GM12873 (cell line): ENCODE measurements at regions not wholly inside any gene's neighbourhood (a gene's known extent, or its start where the extent isn't known, plus 50 kb on each side); places are given as distances from the start of the nearest gene placed in this dataset.

Experiments used
- TF ChIP-seq, protein P1 (sequence below): IDR thresholded peaks from 2 replicates; pipeline ENCODE4 v1.5.1; 2012; ENCODE audit warnings: low read depth, mild to moderate bottlenecking, moderate library complexity, low read length, control low read depth; ENCODE audit not compliant: insufficient read depth; ENCODE audit errors: missing control alignments

DNA sequence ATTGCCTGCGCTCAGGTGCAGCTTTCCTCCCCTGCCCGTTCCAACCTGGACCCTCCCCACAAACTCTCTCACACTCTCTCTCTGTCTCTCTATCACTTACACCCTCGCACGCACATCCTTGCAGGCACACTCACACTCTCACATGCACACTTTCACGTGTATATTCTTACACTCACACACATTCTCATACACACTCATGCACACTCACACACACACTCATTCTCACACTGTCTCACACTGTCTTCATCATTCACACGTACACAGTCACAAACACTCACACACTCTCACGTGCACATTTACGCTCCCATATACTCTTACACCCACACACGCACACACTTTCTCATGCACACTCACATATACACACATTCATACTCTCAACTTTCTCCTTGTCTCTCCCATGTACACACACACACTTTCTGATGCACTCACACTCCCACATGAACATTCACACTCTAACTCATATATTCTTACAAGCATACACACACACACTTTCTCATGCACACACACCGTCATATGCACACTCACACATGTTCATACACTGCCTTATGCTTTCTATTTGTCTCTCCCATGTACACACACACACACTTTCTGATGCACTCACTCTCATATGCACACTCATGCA, 229.3 kb downstream of the SNX18 start:
- TF ChIP-seq, protein P1, sequence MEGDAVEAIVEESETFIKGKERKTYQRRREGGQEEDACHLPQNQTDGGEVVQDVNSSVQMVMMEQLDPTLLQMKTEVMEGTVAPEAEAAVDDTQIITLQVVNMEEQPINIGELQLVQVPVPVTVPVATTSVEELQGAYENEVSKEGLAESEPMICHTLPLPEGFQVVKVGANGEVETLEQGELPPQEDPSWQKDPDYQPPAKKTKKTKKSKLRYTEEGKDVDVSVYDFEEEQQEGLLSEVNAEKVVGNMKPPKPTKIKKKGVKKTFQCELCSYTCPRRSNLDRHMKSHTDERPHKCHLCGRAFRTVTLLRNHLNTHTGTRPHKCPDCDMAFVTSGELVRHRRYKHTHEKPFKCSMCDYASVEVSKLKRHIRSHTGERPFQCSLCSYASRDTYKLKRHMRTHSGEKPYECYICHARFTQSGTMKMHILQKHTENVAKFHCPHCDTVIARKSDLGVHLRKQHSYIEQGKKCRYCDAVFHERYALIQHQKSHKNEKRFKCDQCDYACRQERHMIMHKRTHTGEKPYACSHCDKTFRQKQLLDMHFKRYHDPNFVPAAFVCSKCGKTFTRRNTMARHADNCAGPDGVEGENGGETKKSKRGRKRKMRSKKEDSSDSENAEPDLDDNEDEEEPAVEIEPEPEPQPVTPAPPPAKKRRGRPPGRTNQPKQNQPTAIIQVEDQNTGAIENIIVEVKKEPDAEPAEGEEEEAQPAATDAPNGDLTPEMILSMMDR = no peak

DNA sequence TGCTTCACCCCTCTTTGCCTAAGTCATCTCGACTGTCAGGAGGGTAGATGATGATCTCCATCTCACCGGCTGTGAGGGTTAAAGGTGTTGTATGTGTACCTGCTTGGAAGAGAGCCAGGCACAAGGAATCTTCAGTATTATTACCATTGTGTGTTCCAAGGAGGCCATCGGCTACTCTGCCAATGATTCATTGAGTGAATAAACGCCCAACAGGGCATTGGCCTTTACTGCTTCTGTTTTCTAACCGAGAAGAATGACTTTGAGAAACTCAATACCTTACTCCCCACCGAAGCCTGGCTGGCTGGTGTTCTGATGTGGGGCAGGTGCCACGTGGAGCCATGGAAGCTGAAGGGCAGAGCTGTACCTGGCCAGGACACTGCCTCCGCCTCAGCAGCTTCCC, 228.8 kb downstream of the SNX18 start:
- TF ChIP-seq, protein P1 = no peak

DNA sequence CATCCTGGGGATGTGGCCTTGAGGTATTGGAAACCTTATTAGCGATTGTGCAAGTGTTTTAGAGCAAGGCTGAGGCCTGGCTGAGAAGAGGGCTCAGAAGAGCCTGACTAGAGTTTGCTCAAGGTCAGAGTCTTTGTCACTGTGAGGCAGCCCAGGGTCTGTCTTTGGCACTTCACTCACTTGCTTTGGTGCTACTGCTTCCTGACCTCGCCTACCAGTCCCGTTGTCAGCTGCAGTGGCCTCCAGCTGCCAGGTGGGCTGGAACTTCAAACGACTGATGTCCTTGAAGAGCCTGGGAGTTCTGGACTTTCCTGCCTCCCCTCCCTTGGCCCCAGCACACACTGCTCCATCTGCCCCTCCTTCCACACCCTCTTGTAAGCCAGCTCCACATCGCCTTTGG, 228.0 kb downstream of the SNX18 start:
- TF ChIP-seq, protein P1 = no peak

DNA sequence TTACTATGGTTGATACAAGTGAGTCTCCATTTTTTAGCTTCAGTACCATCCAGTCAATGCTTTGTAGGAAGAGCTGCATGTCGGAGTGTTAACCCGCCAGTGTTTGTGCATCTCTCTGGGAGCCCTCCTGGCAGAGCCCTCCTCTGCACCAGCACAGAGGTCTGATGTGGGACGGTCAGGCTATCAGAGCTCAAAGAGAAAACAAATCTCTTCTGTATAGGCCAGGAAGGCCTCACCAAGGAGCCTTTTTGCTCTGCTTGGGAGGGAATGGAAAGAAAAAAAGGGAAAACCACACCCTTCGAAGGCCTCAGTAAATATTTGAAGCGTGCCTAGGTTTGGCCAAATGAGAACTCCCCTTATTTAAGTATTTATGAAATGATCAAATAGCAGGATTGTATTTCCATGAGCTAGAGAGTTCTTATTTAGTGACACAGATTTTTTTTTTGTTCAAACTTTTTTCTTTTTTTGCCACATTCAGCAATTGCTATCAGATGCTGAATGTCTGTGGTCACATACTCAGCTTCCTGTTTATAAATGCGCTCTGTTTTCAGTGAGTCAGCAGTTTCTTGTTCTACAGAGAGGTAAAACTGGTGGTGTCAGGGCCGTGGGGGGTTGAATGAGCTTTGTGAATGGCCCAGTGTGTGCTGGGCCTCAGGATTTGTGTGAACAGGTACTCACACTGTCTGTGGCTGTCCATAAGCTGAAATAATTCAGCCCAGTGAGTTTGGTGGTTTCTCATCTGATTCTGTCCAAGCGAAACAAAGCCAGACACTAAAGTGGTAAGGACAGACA, 226.6 kb downstream of the SNX18 start:
- TF ChIP-seq, protein P1 = no peak

DNA sequence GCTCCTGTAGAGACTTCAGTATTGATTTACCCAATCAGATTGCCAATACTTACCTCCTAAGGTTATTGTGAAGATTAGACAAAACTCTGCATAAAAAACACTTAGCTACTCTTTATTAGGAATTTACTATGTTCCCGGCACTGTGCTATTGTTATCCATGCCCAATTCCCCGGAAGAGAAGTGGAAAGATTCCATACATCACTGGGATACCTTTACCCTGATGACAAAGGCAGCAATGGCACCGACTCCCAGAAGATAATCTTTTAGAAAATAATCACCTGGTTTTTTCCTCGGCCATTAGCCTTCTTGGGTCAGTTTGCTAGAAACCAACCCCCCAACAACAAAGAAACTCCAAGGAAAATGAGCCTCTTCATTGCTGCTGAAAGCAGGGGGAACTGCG, 226.0 kb downstream of the SNX18 start:
- TF ChIP-seq, protein P1 = no peak

DNA sequence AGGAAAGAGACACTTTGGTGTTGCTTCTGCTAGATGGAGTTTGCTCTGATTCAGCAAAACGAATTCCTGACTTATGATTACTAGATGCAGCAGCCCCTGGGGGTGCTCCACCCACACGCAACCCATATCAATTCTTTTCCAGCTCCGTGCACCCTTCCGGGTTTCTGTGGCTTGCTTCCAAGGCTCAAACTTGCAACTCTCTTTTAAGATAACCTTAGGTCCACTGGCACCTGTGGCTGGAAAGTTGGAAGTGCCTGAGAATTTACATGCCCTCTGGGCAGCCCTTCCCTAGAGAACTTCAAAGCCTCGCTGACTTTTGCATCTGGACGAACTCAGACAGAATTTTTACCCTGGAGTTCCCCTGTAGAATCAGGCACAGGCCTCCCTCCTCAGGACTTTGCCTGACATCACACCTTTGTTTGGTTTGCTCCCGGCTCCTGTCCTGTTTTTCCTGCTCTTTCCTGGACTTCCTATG, 224.9 kb downstream of the SNX18 start:
- TF ChIP-seq, protein P1 = no peak

DNA sequence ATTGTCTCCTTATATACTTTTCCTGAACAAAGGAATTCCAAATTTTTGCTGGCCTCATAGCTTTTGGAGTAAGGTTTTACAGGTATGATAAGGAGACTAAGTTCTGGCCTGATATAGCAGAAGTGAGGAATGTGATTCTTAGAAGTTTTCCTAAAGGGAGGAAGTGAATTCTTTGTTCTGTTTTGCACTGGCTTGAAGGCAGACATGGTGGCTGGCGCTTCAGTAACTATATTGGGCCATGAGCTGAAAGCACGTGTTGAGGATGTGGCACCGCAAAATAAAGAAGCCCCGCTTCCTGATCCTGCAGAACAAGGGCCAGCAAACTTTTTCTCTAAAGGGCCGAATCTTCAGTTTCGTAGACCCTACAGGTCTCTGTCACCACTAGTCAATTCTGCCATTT, 224.2 kb downstream of the SNX18 start:
- TF ChIP-seq, protein P1 = no peak
